VCaP (cell line): ENCODE measurements at regions not wholly inside any gene's neighbourhood (a gene's known extent, or its start where the extent isn't known, plus 50 kb on each side); places are given as distances from the start of the nearest gene placed in this dataset.
"Not testable (repeated sequence)": the region's sequence is repeated elsewhere in the genome, so short reads cannot be mapped to it uniquely, and the experiment has no call there.

Experiments used
- H3K27ac ChIP-seq: fragments of 450-650 bp; 2 replicates; pipeline ENCODE4 v1.5.1; 2017
- CTCF ChIP-seq: fragments of 450-650 bp; conservative IDR thresholded peaks from 2 replicates; pipeline ENCODE4 v1.5.1; 2017; ENCODE audit warnings: mild to moderate bottlenecking, moderate library complexity

GRCh38 chr6:11931296-11932035, 80.6 kb upstream of the HIVEP1 start:
- H3K27ac ChIP-seq: no peak overlapping the region
- TF ChIP-seq CTCF: no peak

- not testable (repeated sequence) for H3K27ac ChIP-seq
Observed at GRCh38 chr6:11930834-11931233, 81.3 kb upstream of the HIVEP1 start.

GRCh38 chr6:11930240-11930639, 81.9 kb upstream of the HIVEP1 start:
- no peak for TF ChIP-seq CTCF
- no peak overlapping the region for H3K27ac ChIP-seq

GRCh38 chr6:11929241-11929835, 82.8 kb upstream of the HIVEP1 start:
- H3K27ac ChIP-seq: no peak overlapping the region
- TF ChIP-seq CTCF: no peak

GRCh38 chr6:11926594-11927407, 85.3 kb upstream of the HIVEP1 start:
- no peak overlapping the region for H3K27ac ChIP-seq
- TF ChIP-seq CTCF: no peak

- TF ChIP-seq CTCF: no peak
- H3K27ac ChIP-seq: no peak overlapping the region
Observed at GRCh38 chr6:11925805-11926204, 86.3 kb upstream of the HIVEP1 start.

GRCh38 chr6:11923621-11924020, 88.5 kb upstream of the HIVEP1 start:
- no peak for TF ChIP-seq CTCF
- H3K27ac ChIP-seq: no peak overlapping the region

GRCh38 chr6:11922901-11923300, 89.2 kb upstream of the HIVEP1 start:
- H3K27ac ChIP-seq: no peak overlapping the region
- TF ChIP-seq CTCF: no peak
